Epithelial cell of proximal tubule (primary cell): ENCODE measurements at regions not wholly inside any gene's neighbourhood (a gene's known extent, or its start where the extent isn't known, plus 50 kb on each side); places are given as distances from the start of the nearest gene placed in this dataset.

Source experiments
- DNase-seq: peaks from one replicate; pipeline ENCODE4 v3.0.0-alpha.2; 2011; ENCODE audit warnings: low read depth
- H3K4me3 ChIP-seq: 2 replicates; pipeline ENCODE4 v1.5.1; 2011; ENCODE audit warnings: low read depth, mild to moderate bottlenecking, low read length
- CTCF ChIP-seq: conservative IDR thresholded peaks from 2 replicates; pipeline ENCODE4 v1.5.1; 2012; ENCODE audit warnings: low read depth, mild to moderate bottlenecking, low read length

- DNase-seq, result no peak
- no peak overlapping the region for H3K4me3 ChIP-seq
- no peak for TF ChIP-seq CTCF
Observed at GRCh38 chr5:29777373-29777772, 1416.1 kb upstream of the CDH6 start.

- no peak for TF ChIP-seq CTCF
- DNase-seq, result no peak
- no peak overlapping the region for H3K4me3 ChIP-seq
Observed at GRCh38 chr5:29770936-29771335, 1422.5 kb upstream of the CDH6 start.

GRCh38 chr5:29769474-29769873, 1424.0 kb upstream of the CDH6 start:
- no peak overlapping the region for H3K4me3 ChIP-seq
- no peak for TF ChIP-seq CTCF
- DNase-seq, result no peak

GRCh38 chr5:29758986-29759421, 1434.5 kb upstream of the CDH6 start:
- DNase-seq, result no peak
- no peak for TF ChIP-seq CTCF
- H3K4me3 ChIP-seq, result no peak overlapping the region

GRCh38 chr5:29750453-29750852, 1443.0 kb upstream of the CDH6 start:
- H3K4me3 ChIP-seq, result no peak overlapping the region
- no peak for TF ChIP-seq CTCF
- no peak for DNase-seq

- TF ChIP-seq CTCF, result no peak
- DNase-seq, result no peak
- no peak overlapping the region for H3K4me3 ChIP-seq
Observed at GRCh38 chr5:29744618-29745017, 1448.9 kb upstream of the CDH6 start.

- TF ChIP-seq CTCF, result no peak
- no peak for DNase-seq
Observed at GRCh38 chr5:29720954-29721353, 1472.5 kb upstream of the CDH6 start.

More at GRCh38 chr5:29720954-29721353, 1472.5 kb upstream of the CDH6 start:
- no peak overlapping the region for H3K4me3 ChIP-seq
